ENCODE measurements at regions not wholly inside any gene's neighbourhood (a gene's known extent, or its start where the extent isn't known, plus 50 kb on each side); places are given as distances from the start of the nearest gene placed in this dataset.
"Not testable (repeated sequence)": the region's sequence is repeated elsewhere in the genome, so short reads cannot be mapped to it uniquely, and the experiment has no call there.

GRCh38 chr18:38790303-38790702 lies 1224.7 kb upstream of the CELF4 start:
- no peak for DNase-seq

- no peak for DNase-seq
These were observed 1223.5 kb upstream of the CELF4 start for GRCh38 chr18:38789141-38789540.

- no peak for DNase-seq
These were observed 1221.3 kb upstream of the CELF4 start for GRCh38 chr18:38786906-38787305.

GRCh38 chr18:38771620-38772019 lies 1206.0 kb upstream of the CELF4 start:
- DNase-seq, result not testable (repeated sequence)

GRCh38 chr18:38768504-38768903 lies 1202.9 kb upstream of the CELF4 start:
- no peak for DNase-seq

- DNase-seq, result no peak
These were observed 1193.9 kb upstream of the CELF4 start for GRCh38 chr18:38759457-38759856.

GRCh38 chr18:38756436-38756835 lies 1190.8 kb upstream of the CELF4 start:
- DNase-seq, result no peak

GRCh38 chr18:38752430-38752829 lies 1186.8 kb upstream of the CELF4 start:
- no peak for DNase-seq

GRCh38 chr18:38751898-38752297 lies 1186.3 kb upstream of the CELF4 start:
- DNase-seq, result no peak

GRCh38 chr18:38751211-38751610 lies 1185.6 kb upstream of the CELF4 start:
- no peak for DNase-seq

- no peak for DNase-seq
These were observed 1185.2 kb upstream of the CELF4 start for GRCh38 chr18:38750751-38751150.

GRCh38 chr18:38747153-38747552 lies 1181.6 kb upstream of the CELF4 start:
- DNase-seq, result no peak

GRCh38 chr18:38720181-38720580 lies 1154.6 kb upstream of the CELF4 start:
- DNase-seq, result not testable (repeated sequence)

GRCh38 chr18:38718365-38718901 lies 1152.8 kb upstream of the CELF4 start:
- no peak for DNase-seq

GRCh38 chr18:38709122-38709521 lies 1143.5 kb upstream of the CELF4 start:
- no peak for DNase-seq

GRCh38 chr18:38706373-38706772 lies 1140.8 kb upstream of the CELF4 start:
- DNase-seq, result no peak

- no peak for DNase-seq
These were observed 1132.5 kb upstream of the CELF4 start for GRCh38 chr18:38698088-38698487.

- DNase-seq, result no peak
These were observed 1130.1 kb upstream of the CELF4 start for GRCh38 chr18:38695559-38696280.

- no peak for DNase-seq
These were observed 1127.5 kb upstream of the CELF4 start for GRCh38 chr18:38693104-38693503.

GRCh38 chr18:38690626-38691025 lies 1125.0 kb upstream of the CELF4 start:
- no peak for DNase-seq

- no peak for DNase-seq
These were observed 1122.8 kb upstream of the CELF4 start for GRCh38 chr18:38688416-38688815.

GRCh38 chr18:38670486-38670885 lies 1104.9 kb upstream of the CELF4 start:
- DNase-seq, result no peak

GRCh38 chr18:38664929-38665328 lies 1099.3 kb upstream of the CELF4 start:
- no peak for DNase-seq

GRCh38 chr18:38663682-38664081 lies 1098.1 kb upstream of the CELF4 start:
- no peak for DNase-seq

- no peak for DNase-seq
These were observed 1097.7 kb upstream of the CELF4 start for GRCh38 chr18:38663270-38663669.

All from NCI-H1694 (cell line).